Sigmoid colon (tissue), 6 donors: ENCODE measurements at regions not wholly inside any gene's neighbourhood (a gene's known extent, or its start where the extent isn't known, plus 50 kb on each side); places are given as distances from the start of the nearest gene placed in this dataset.

ENCODE experiments used
- DNase-seq: peaks from one replicate; pipeline ENCODE4 v3.0.0-alpha.2; 2019
- H3K27ac ChIP-seq, 4 donors: fragments of 200-600 bp; sonication (generic); one replicate each; pipeline ENCODE4 v1.5.1; 2016 to 2019; ENCODE audit warnings: mild to moderate bottlenecking in 1 of 4
- H3K27me3 ChIP-seq, 3 donors: fragments of 200-600 bp; sonication (generic); one replicate each; pipeline ENCODE4 v1.5.1; 2019; ENCODE audit warnings: mild to moderate bottlenecking in 1 of 3
- H3K36me3 ChIP-seq, 4 donors: fragments of 200-600 bp; sonication (generic); one replicate each; pipeline ENCODE4 v1.5.1; 2016 to 2019
- H3K4me1 ChIP-seq, 4 donors: fragments of 200-600 bp; sonication (generic); one replicate each; pipeline ENCODE4 v1.5.1; 2017 to 2019
- H3K4me3 ChIP-seq, 4 donors: fragments of 200-600 bp; sonication (generic); one replicate each; pipeline ENCODE4 v1.5.1; 2017 to 2019; ENCODE audit warnings: mild to moderate bottlenecking in 2 of 4, moderate library complexity in 1 of 4
- H3K9me3 ChIP-seq, 4 donors: fragments of 200-600 bp in 3 of 4; sonication (generic) in 3 of 4; one replicate each; pipeline versions ENCODE4 v1.5.1 to v1.6.1; 2013 to 2019
- EP300 ChIP-seq, 4 donors: sonication (generic); formaldehyde crosslinking; IDR thresholded peaks; one replicate each; pipeline ENCODE4 v1.6.1; 2017; ENCODE audit warnings: antibody characterized with exemption in 4 of 4
- POLR2A ChIP-seq, 2 donors: fragments of 450-650 bp; IDR thresholded peaks; one replicate each; pipeline ENCODE4 v1.6.1; 2016; ENCODE audit warnings: antibody characterized with exemption in 2 of 2, mild to moderate bottlenecking in 2 of 2, moderate library complexity in 2 of 2
- POLR2AphosphoS5 ChIP-seq, 4 donors: sonication (generic); formaldehyde crosslinking; IDR thresholded peaks; one replicate each; pipeline ENCODE4 v1.6.1; 2017; ENCODE audit warnings: antibody characterized with exemption in 4 of 4
- WGBS, 2 donors: extraction: QIAGEN DNeasy Blood & Tissue Kit; methylation state at CpG; one replicate each; pipeline ENCODE4 v1.1.7; 2013; 5-methylcytosine and 5-hydroxymethylcytosine counted together
- intact Hi-C: fragments of 100-400 bp; cut with DNase I; formaldehyde crosslinking; loops from one replicate; pipeline ENCODE4 v1.15.1; 2023
- TF ChIP-seq, protein P1 (sequence below), 4 experiments: fragments of 450-650 bp in 3 of 4; fragments of 200-600 bp in 1 of 4; IDR thresholded peaks; one replicate each; pipeline ENCODE4 v1.5.1; 2016 to 2019; ENCODE audit warnings: antibody characterized with exemption in 4 of 4, mild to moderate bottlenecking in 3 of 4, moderate library complexity in 2 of 4
- donor health status: healthy with polysubstance abuse.
- donor health status: healthy.

DNA sequence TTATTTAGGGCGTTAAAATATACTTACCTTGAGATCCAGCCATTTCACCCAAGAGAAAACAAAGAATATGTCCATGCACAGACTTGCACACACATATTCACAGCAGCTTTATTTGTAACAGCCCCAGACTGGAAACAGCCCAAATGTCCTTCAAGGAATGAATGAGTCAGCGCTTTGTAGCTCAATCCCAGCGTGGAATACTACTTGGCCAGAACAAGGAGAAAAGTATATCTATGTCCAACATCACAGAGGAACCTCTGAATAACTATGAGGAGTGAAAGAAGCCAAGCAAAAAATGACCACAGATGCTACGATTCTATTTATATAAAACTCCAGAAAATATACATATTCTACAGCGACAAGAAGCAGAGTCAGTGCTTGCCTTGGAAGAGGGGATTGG lies 158.3 kb downstream of the ENGASE start:
- peaks cover 0 to 9% (median 0%) of the 10 kb centered on the region in 4 donors for H3K36me3 ChIP-seq
- no peak for DNase-seq
- H3K4me1 ChIP-seq = no peaks in the 10 kb centered on the region
- no peaks in the 10 kb centered on the region for H3K9me3 ChIP-seq
- H3K27ac ChIP-seq = no peak overlapping the region
- TF ChIP-seq, protein P1, sequence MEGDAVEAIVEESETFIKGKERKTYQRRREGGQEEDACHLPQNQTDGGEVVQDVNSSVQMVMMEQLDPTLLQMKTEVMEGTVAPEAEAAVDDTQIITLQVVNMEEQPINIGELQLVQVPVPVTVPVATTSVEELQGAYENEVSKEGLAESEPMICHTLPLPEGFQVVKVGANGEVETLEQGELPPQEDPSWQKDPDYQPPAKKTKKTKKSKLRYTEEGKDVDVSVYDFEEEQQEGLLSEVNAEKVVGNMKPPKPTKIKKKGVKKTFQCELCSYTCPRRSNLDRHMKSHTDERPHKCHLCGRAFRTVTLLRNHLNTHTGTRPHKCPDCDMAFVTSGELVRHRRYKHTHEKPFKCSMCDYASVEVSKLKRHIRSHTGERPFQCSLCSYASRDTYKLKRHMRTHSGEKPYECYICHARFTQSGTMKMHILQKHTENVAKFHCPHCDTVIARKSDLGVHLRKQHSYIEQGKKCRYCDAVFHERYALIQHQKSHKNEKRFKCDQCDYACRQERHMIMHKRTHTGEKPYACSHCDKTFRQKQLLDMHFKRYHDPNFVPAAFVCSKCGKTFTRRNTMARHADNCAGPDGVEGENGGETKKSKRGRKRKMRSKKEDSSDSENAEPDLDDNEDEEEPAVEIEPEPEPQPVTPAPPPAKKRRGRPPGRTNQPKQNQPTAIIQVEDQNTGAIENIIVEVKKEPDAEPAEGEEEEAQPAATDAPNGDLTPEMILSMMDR (IDR thresholded peaks at IDR 0.05) = no peak
- TF ChIP-seq POLR2A (IDR thresholded peaks at IDR 0.05) = no peak
- no peak for TF ChIP-seq POLR2AphosphoS5 (IDR thresholded peaks at IDR 0.05)
- TF ChIP-seq EP300 (IDR thresholded peaks at IDR 0.05) = no peak
- H3K27me3 ChIP-seq = no peaks in the 10 kb centered on the region
- H3K4me3 ChIP-seq = no peak overlapping the region
- WGBS, 2 donors = 82 to 84% methylated on average over 5 of the region's 5 CpGs
- intact Hi-C loops = no loop called here

DNA sequence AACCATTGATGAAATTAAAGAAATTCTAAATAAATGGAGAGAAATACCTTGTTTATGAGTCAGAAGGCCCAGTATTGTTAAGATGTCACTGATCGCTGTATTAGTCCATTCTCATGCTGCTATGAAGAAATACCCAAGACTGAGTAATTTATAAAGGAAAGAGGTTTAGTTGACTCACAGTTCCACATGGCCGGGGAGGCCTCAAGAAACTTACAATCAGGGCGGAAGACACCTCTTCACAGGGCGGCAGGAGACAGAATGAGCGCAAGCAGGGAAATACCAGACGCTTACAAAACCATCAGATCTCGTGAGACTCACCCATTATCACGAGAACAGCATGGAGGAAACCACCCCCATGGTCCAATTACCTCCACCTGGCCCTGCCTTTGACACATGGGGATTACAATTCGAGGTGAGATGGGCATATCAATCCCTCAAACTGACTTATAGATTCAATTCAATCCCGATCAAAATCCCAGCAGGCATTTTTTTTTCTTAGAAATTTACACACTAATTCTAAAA lies 157.2 kb downstream of the ENGASE start:
- Histone ChIP-seq H3K36me3 (peaks cover 0 to 14% (median 0%) of the 10 kb centered on the region in 4 donors), H3K9me3 (no peaks in the 10 kb centered on the region), H3K4me1 (no peaks in the 10 kb centered on the region), H3K4me3 (no peak overlapping the region), H3K27me3 (no peaks in the 10 kb centered on the region), H3K27ac (no peak overlapping the region)
- intact Hi-C loops = no loop called here
- TF ChIP-seq EP300 (IDR thresholded peaks at IDR 0.05) (no peak), POLR2A (IDR thresholded peaks at IDR 0.05) (no peak), POLR2AphosphoS5 (IDR thresholded peaks at IDR 0.05) (no peak)
- TF ChIP-seq, protein P1 (IDR thresholded peaks at IDR 0.05) = no peak
- no peak for DNase-seq
- WGBS, 2 donors = 72 to 80% methylated on average over 10 of the region's 10 CpGs

DNA sequence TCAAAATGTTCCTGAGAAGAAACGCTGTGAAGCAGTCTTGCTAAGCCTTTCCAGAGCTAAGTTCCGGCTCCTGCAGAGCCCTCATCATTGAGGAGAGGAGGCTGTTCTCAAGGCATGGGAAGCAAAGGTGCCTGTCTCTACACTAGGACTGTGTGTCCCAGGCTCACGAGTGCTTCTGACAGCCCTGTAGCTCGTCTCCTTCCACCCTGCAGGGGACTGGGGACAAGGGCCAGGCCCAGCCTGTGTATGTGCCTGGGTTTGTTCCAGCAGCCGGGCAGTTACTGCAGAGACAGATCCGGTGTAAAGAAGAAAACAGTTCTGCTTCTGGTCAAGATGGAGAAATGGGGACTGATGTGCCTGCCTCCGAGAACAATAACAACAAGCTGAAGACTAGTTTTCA lies 156.0 kb downstream of the ENGASE start:
- TF ChIP-seq, protein P1 (IDR thresholded peaks at IDR 0.05) = no peak
- TF ChIP-seq EP300 (IDR thresholded peaks at IDR 0.05) = no peak
- no peak for TF ChIP-seq POLR2AphosphoS5 (IDR thresholded peaks at IDR 0.05)
- no peak for TF ChIP-seq POLR2A (IDR thresholded peaks at IDR 0.05)
- intact Hi-C loops = no loop called here

DNA sequence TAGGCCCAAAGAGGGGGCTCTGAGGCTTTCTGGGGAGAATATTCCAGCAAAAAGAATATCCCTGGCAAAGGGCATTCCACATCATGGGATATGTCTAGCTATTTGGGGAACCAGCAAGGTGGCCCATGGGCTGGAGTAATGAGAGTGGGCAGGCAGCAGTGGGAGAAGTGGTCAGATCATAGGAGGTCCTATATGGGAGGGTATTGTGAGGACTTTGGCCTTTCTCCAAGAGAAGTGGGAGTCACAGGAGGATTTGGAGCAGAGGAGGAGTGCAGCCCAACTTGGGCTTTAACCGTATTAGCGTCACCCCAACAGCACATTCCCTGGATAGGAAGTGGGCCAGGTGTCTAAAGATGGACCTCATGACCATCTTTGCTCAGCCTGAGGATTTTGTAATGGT lies 151.4 kb downstream of the ENGASE start:
- H3K27ac ChIP-seq = no peak overlapping the region
- WGBS, 2 donors = 92 to 93% methylated on average over 2 of the region's 2 CpGs
- peaks cover 0 to 25% (median 0%) of the 10 kb centered on the region in 3 donors for H3K27me3 ChIP-seq
- DNase-seq = no peak
- intact Hi-C loops = no loop called here
- peaks cover 0 to 11% (median 3%) of the 10 kb centered on the region in 4 donors for H3K4me1 ChIP-seq
- H3K36me3 ChIP-seq = peaks cover 0 to 7% (median 0%) of the 10 kb centered on the region in 4 donors
- TF ChIP-seq EP300 (IDR thresholded peaks at IDR 0.05) = no peak
- no peak overlapping the region for H3K4me3 ChIP-seq
- no peaks in the 10 kb centered on the region for H3K9me3 ChIP-seq

More for the DNA sequence above, 156.0 kb downstream of the ENGASE start:
- H3K9me3 ChIP-seq = no peaks in the 10 kb centered on the region
- H3K4me3 ChIP-seq = no peak overlapping the region
- 71 to 77% methylated on average over 7 of the region's 7 CpGs for WGBS, 2 donors
- H3K27me3 ChIP-seq = peaks cover 0 to under 1% (median 0%) of the 10 kb centered on the region in 3 donors
- H3K4me1 ChIP-seq = no peaks in the 10 kb centered on the region
- no peak overlapping the region for H3K27ac ChIP-seq
- H3K36me3 ChIP-seq = peaks cover 0 to 16% (median 0%) of the 10 kb centered on the region in 4 donors
- no peak for DNase-seq

DNA sequence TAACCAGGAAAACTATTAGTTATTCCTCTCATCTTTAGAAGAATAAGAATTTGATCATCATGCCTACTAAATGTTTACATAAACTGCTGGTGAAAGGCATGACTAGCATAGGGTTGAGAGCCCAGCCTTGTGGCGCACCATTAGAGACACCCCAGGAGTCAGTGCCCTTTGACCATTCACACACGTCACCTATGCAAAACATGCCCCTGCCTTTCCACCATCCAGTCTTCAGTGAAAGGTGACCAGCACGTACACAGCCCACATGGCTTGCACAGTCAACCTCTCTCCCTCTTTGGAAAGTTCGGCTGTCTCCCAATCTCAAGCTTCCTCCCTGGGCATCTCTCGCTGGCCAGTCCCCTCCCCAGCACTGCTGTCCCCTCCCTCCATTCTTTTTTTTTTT lies 150.3 kb downstream of the ENGASE start:
- Histone ChIP-seq H3K36me3 (peaks cover 0 to 7% (median 0%) of the 10 kb centered on the region in 4 donors), H3K4me3 (no peak overlapping the region), H3K9me3 (no peaks in the 10 kb centered on the region), H3K27ac (no peak overlapping the region), H3K27me3 (peaks cover 0 to 35% (median 0%) of the 10 kb centered on the region in 3 donors), H3K4me1 (peaks cover 0 to 20% (median 12%) of the 10 kb centered on the region in 4 donors)
- intact Hi-C loops = no loop called here
- no peak for DNase-seq
- no peak for TF ChIP-seq POLR2AphosphoS5 (IDR thresholded peaks at IDR 0.05)
- TF ChIP-seq EP300 (IDR thresholded peaks at IDR 0.05) = no peak
- no peak for TF ChIP-seq POLR2A (IDR thresholded peaks at IDR 0.05)
- TF ChIP-seq, protein P1 (IDR thresholded peaks at IDR 0.05) = no peak
- WGBS, 2 donors = 51 to 75% methylated on average over 5 of the region's 5 CpGs
